K562 (cell line): ENCODE measurements at regions not wholly inside any gene's neighbourhood (a gene's known extent, or its start where the extent isn't known, plus 50 kb on each side); places are given as distances from the start of the nearest gene placed in this dataset.

ENCODE experiments used
- ATAC-seq: fragments of 200-7000 bp; cut with Tn5 transposase; 3 replicates; pipeline ENCODE4 v1.9.1; 2020; ENCODE audit warnings: moderate library complexity
- BruUV-seq: library from RNA; stranded (reverse); fragments of 400-500 nt; replicated peaks from 2 replicates; lab custom pipeline; 2021; lab: Mats Ljungman, UMichigan
- CTCF ChIA-PET: fragments of 300-600 bp; formaldehyde crosslinking; extraction: SDS; loops from one replicate; lab custom pipeline; 2021; ENCODE audit warnings: low intra/inter-chr PET ratio; lab: Yijun Ruan, JAX
- POLR2A ChIA-PET: fragments of 300-600, 350-650 bp; sonication (Branson Sonifier 250); formaldehyde crosslinking; extraction: SDS; loops from one replicate; lab custom pipeline; 2021; ENCODE audit warnings: antibody characterized with exemption, inconsistent platforms; lab: Yijun Ruan, JAX
- DNase-seq, 4 experiments: peaks; one replicate each; pipeline versions ENCODE4 v3.0.0 to v3.0.0-alpha.2; 2011 to 2018; ENCODE audit warnings: low spot score in 3 of 4, mixed read lengths in 3 of 4; ENCODE audit errors: extremely low read depth in 1 of 4
- FAIRE-seq: peaks from 2 replicates; lab custom pipeline; 2011; peaks lifted over from hg19 to GRCh38; lab: Jason Lieb, UNC
- H2AFZ ChIP-seq: 2 replicates; pipeline ENCODE4 v1.6.0; 2011; ENCODE audit warnings: low read depth, low read length, control low read depth, inconsistent platforms
- H3K27ac ChIP-seq: fragments of 200-600 bp; 3 replicates; pipeline ENCODE4 v1.8.0; 2011; ENCODE audit warnings: low read depth, mild to moderate bottlenecking, control low read depth, inconsistent platforms, low read length, moderate library complexity, mixed read lengths; ENCODE audit errors: extremely low read depth
- H3K27me3 ChIP-seq, 2 experiments: fragments of 300-600 bp in 1 of 2; 2 replicates in 1 of 2; 3 replicates in 1 of 2; pipeline versions ENCODE4 v1.6.0 to v1.8.0; 2011; ENCODE audit warnings: inconsistent platforms in 2 of 2, low read length in 2 of 2, mild to moderate bottlenecking in 1 of 2, mixed read lengths in 1 of 2, moderate library complexity in 1 of 2; ENCODE audit not compliant: control insufficient read depth in 2 of 2, insufficient read depth in 2 of 2
- H3K36me3 ChIP-seq: fragments of 300-600 bp; 3 replicates; pipeline ENCODE4 v1.8.0; 2011; ENCODE audit warnings: mild to moderate bottlenecking, low read length, inconsistent platforms; ENCODE audit not compliant: control insufficient read depth, insufficient read depth
- H3K4me1 ChIP-seq, 2 experiments: fragments of 200-600 bp in 1 of 2; replicated peaks in 1 of 2; 2 replicates in 1 of 2; 3 replicates in 1 of 2; pipeline versions ENCODE4 v1.5.1 to v1.8.0; 2011; ENCODE audit warnings: inconsistent platforms in 2 of 2, low read length in 2 of 2, mild to moderate bottlenecking in 1 of 2, mixed read lengths in 1 of 2, moderate library complexity in 1 of 2; ENCODE audit not compliant: control insufficient read depth in 2 of 2, insufficient read depth in 2 of 2
- H3K4me2 ChIP-seq: 2 replicates; pipeline ENCODE4 v1.6.1; 2011; ENCODE audit warnings: low read length, control low read depth, inconsistent platforms, mixed read lengths; ENCODE audit not compliant: insufficient read depth
- H3K4me3 ChIP-seq: fragments of 200-600 bp; sonication (generic), shearing (Covaris generic); 2 replicates; pipeline ENCODE4 v1.5.1; 2016; ENCODE audit warnings: control low read depth, inconsistent platforms
- H3K79me2 ChIP-seq: fragments of 200-600 bp; 3 replicates; pipeline ENCODE4 v1.8.0; 2011; ENCODE audit warnings: low read length, inconsistent platforms; ENCODE audit not compliant: control insufficient read depth, insufficient read depth
- H3K9ac ChIP-seq, 2 experiments: 2 replicates each; pipeline versions ENCODE4 v1.6.0 to v1.6.1; 2011; ENCODE audit warnings: low read depth in 2 of 2, low read length in 2 of 2, control low read depth in 1 of 2, inconsistent platforms in 1 of 2, mild to moderate bottlenecking in 1 of 2, mixed read lengths in 1 of 2; ENCODE audit not compliant: insufficient read depth in 1 of 2
- H3K9me1 ChIP-seq: one replicate; pipeline ENCODE4 v1.6.0; 2011; ENCODE audit warnings: inconsistent platforms, mild to moderate bottlenecking, low read length, moderate library complexity; ENCODE audit not compliant: control insufficient read depth, insufficient read depth
- H3K9me3 ChIP-seq: replicated peaks from 2 replicates; pipeline ENCODE4 v1.5.1; 2011; ENCODE audit warnings: low read depth, low read length, inconsistent platforms; ENCODE audit not compliant: control insufficient read depth, insufficient read depth
- H4K20me1 ChIP-seq: replicated peaks from 2 replicates; pipeline ENCODE4 v1.6.1; 2011; ENCODE audit warnings: low read length, inconsistent platforms, mixed read lengths; ENCODE audit not compliant: control insufficient read depth, insufficient read depth
- ZBTB33 ChIP-seq: sonication (generic); formaldehyde crosslinking; IDR thresholded peaks from 2 replicates; pipeline ENCODE4 v1.8.1; 2023; ENCODE audit warnings: mild to moderate bottlenecking, missing genetic modification reagents
- ZNF707 ChIP-seq: fragments of 250-450 bp; sonication (Bioruptor Pico); conservative IDR thresholded peaks from 2 replicates; pipeline ENCODE4 v1.8.0; 2022; ENCODE audit warnings: inconsistent platforms, mild to moderate bottlenecking, moderate library complexity
- WGBS: fragments of 100-300 bp; shearing (Covaris generic); methylation state at CpG from one replicate; pipeline ENCODE4 v1.1.6; 2016; ENCODE audit warnings: low coverage, mixed read lengths; ENCODE audit not compliant: insufficient coverage; ENCODE audit errors: missing lambda C conversion rate; 5-methylcytosine and 5-hydroxymethylcytosine counted together
- in situ Hi-C: fragments of 300-500 bp; cut with MboI; formaldehyde crosslinking; loops from 4 replicates; pipeline ENCODE4 v1.15.0; 2018; ENCODE audit warnings: inconsistent platforms, mixed read lengths
- intact Hi-C: fragments of 100-400 bp; cut with micrococcal nuclease; formaldehyde crosslinking; loops from 2 replicates; pipeline ENCODE4 v1.14.2; 2022

DNA sequence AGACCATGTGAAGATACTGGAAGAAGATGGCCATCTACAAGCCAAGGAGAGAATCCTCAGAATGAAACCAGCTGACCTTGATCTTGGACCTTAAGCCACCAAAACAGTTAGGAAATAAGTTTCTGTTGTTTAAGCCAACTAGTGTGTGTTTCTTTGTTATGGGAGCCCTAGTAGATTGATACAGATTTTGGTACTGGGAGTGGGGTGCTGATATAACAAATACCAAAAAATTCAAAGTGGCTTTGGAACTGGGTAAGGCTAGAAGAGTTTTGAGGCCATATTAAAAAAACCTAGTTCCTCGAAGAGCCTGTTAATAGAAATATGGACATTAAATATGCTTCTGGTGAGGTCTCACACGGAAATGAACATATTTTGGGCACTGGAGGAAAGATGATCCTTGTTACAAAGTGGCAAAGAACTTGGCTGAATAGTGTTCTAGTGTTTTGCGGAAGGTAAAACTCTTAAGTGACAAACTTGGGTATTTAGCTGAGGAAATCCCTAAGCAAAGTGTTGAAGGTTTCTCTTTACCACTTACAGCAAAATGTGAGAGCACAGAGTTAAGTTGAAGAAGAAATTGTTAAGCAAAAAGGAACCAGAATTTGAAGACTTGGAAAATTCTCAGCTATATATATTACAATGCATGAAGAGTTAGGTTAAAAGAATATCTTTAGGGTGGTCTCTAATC lies 55.1 kb upstream of the CD83 start:
- no peak overlapping the region for H3K9ac ChIP-seq
- no peak overlapping the region for H3K27ac ChIP-seq
- H3K79me2 ChIP-seq = no peaks in the 10 kb centered on the region
- H3K4me1 ChIP-seq = no peaks in the 10 kb centered on the region; a peak in 1 of 5 replicates
- FAIRE-seq (no peak), ATAC-seq (no peak)
- CTCF ChIA-PET = no interaction called here
- no TSS peak for BruUV-seq
- TF ChIP-seq ZBTB33 (CRISPR knock-in tag) (no peak), ZNF707 (peak; percentile 80)
- TF ChIP-seq, all 486 proteins: peak for 1
- no peaks in the 10 kb centered on the region for H3K9me1 ChIP-seq
- in situ Hi-C loops = loop anchor here (5.0 kb wide), 1 partner anchor 150 kb away; no protein-coding TSS in a partner anchor
- no peak overlapping the region for H3K4me2 ChIP-seq
- WGBS = 48% methylated on average over 3 of the region's 3 CpGs
- H2AFZ ChIP-seq = no peak overlapping the region
- H3K27me3 ChIP-seq = no peaks in the 10 kb centered on the region; a peak in 1 of 5 replicates
- no peaks in the 10 kb centered on the region for H3K9me3 ChIP-seq
- no peaks in the 10 kb centered on the region for H3K36me3 ChIP-seq
- no peak for DNase-seq
- no peaks in the 10 kb centered on the region for H4K20me1 ChIP-seq
- intact Hi-C loops = no loop called here
- H3K4me3 ChIP-seq = no peak overlapping the region
- POLR2A ChIA-PET = interaction anchor here (0.8 kb wide), 1 partner anchor 11 kb away, joined by 3 read pairs; no protein-coding TSS in a partner anchor
